CD4-positive, alpha-beta memory T cell (primary cell): ENCODE measurements at regions not wholly inside any gene's neighbourhood (a gene's known extent, or its start where the extent isn't known, plus 50 kb on each side); places are given as distances from the start of the nearest gene placed in this dataset.
"Not testable (repeated sequence)": the region's sequence is repeated elsewhere in the genome, so short reads cannot be mapped to it uniquely, and the experiment has no call there.

Experiments used
- CTCF ChIA-PET: fragments of 350-600 bp; sonication (Branson Sonifier 250); formaldehyde crosslinking; loops from one replicate; lab custom pipeline; 2021; ENCODE audit warnings: inconsistent platforms; ENCODE audit not compliant: partially characterized antibody; lab: Charles Lee
- POLR2A ChIA-PET: fragments of 350-600 bp; sonication (Branson Sonifier 250); formaldehyde crosslinking; loops from one replicate; lab custom pipeline; 2021; ENCODE audit not compliant: partially characterized antibody; lab: Charles Lee
- DNase-seq, 5 donors: peaks; one replicate each; pipeline versions ENCODE4 v3.0.0 to v3.0.0-alpha.2; 2020 to 2022; ENCODE audit warnings: mixed read lengths in 1 of 5
- H3K27ac ChIP-seq: one replicate; pipeline ENCODE4 v1.7.0; 2013; ENCODE audit warnings: low read depth, low read length
- H3K27me3 ChIP-seq: 2 replicates; pipeline ENCODE4 v1.7.0; 2013; ENCODE audit warnings: mild to moderate bottlenecking, low read length, moderate library complexity; ENCODE audit not compliant: insufficient read depth
- H3K36me3 ChIP-seq: 2 replicates; pipeline ENCODE4 v1.7.0; 2013; ENCODE audit warnings: mild to moderate bottlenecking, low read length, moderate library complexity; ENCODE audit not compliant: insufficient read depth
- H3K4me1 ChIP-seq: 2 replicates; pipeline ENCODE4 v1.7.0; 2013; ENCODE audit warnings: mild to moderate bottlenecking, low read length, moderate library complexity; ENCODE audit not compliant: insufficient read depth
- H3K4me3 ChIP-seq, 2 donors: one replicate each; pipeline ENCODE4 v1.7.0; 2013; ENCODE audit warnings: low read length in 2 of 2, mild to moderate bottlenecking in 1 of 2
- H3K9me3 ChIP-seq, 2 donors: one replicate each; pipeline ENCODE4 v1.7.0; 2013; ENCODE audit warnings: low read length in 2 of 2, control low read depth in 1 of 2; ENCODE audit not compliant: control insufficient read depth in 1 of 2
- H3K27ac Mint-ChIP-seq, 7 donors: one replicate each; pipeline ENCODE4 v1.8.0; 2020 to 2021; ENCODE audit warnings: mixed read lengths in 7 of 7, mild to moderate bottlenecking in 6 of 7, inconsistent platforms in 3 of 7, moderate library complexity in 3 of 7
- H3K27me3 Mint-ChIP-seq, 2 donors: one replicate each; pipeline ENCODE4 v1.8.0; 2020 to 2021; ENCODE audit warnings: mixed read lengths in 2 of 2
- H3K36me3 Mint-ChIP-seq, 2 donors: one replicate each; pipeline ENCODE4 v1.8.0; 2020 to 2021; ENCODE audit warnings: mixed read lengths in 2 of 2, inconsistent platforms in 1 of 2, mild to moderate bottlenecking in 1 of 2
- H3K4me1 Mint-ChIP-seq, 4 donors: one replicate each; pipeline ENCODE4 v1.8.0; 2020 to 2021; ENCODE audit warnings: mixed read lengths in 4 of 4, mild to moderate bottlenecking in 1 of 4
- H3K4me3 Mint-ChIP-seq, 8 donors: one replicate each; pipeline ENCODE4 v1.8.0; 2020 to 2021; ENCODE audit warnings: mixed read lengths in 8 of 8, mild to moderate bottlenecking in 7 of 8, moderate library complexity in 6 of 8, inconsistent platforms in 3 of 8
- H3K9me3 Mint-ChIP-seq, 8 donors: one replicate each; pipeline ENCODE4 v1.8.0; 2020 to 2021; ENCODE audit warnings: mixed read lengths in 8 of 8, mild to moderate bottlenecking in 5 of 8, inconsistent platforms in 3 of 8, moderate library complexity in 1 of 8
- intact Hi-C: fragments of 100-400 bp; cut with micrococcal nuclease; formaldehyde crosslinking; loops from one replicate; pipeline ENCODE4 v1.15.1; 2023

GRCh38 chr15:77893671-77894640 lies 183.6 kb downstream of the TBC1D2B start:
- H3K4me1 ChIP-seq, H3K27me3 ChIP-seq, H3K9me3 Mint-ChIP-seq, POLR2A ChIA-PET, H3K4me1 Mint-ChIP-seq, H3K9me3 ChIP-seq, intact Hi-C loops, H3K27ac Mint-ChIP-seq, H3K27ac ChIP-seq, H3K4me3 ChIP-seq, H3K27me3 Mint-ChIP-seq, CTCF ChIA-PET, H3K36me3 ChIP-seq, H3K4me3 Mint-ChIP-seq, H3K36me3 Mint-ChIP-seq: not testable (repeated sequence)
- peak in 1 of 5 donors; percentile 19 for DNase-seq

GRCh38 chr15:77893246-77893645 lies 184.3 kb downstream of the TBC1D2B start:
- H3K27me3 Mint-ChIP-seq, H3K9me3 ChIP-seq, H3K4me1 ChIP-seq, H3K9me3 Mint-ChIP-seq, DNase-seq, H3K36me3 ChIP-seq, H3K27ac Mint-ChIP-seq, H3K27me3 ChIP-seq, H3K36me3 Mint-ChIP-seq, intact Hi-C loops, H3K4me1 Mint-ChIP-seq, CTCF ChIA-PET, POLR2A ChIA-PET, H3K27ac ChIP-seq, H3K4me3 ChIP-seq, H3K4me3 Mint-ChIP-seq: not testable (repeated sequence)

- Histone ChIP-seq H3K27ac (no peak overlapping the region), H3K4me1 (no peaks in the 10 kb centered on the region), H3K27me3 (no peaks in the 10 kb centered on the region), H3K4me3 (no peak overlapping the region), H3K9me3 (no peaks in the 10 kb centered on the region), H3K36me3 (no peaks in the 10 kb centered on the region)
- no peak for DNase-seq
- H3K36me3 Mint-ChIP-seq: no peaks in the 10 kb centered on the region
- H3K9me3 Mint-ChIP-seq: no peaks in the 10 kb centered on the region
- ChIA-PET CTCF (interaction anchor here (0.5 kb wide), 1 partner anchor 303 kb away, joined by 3 read pairs; no protein-coding TSS in a partner anchor), POLR2A (no interaction called here)
- no peak overlapping the region for H3K4me3 Mint-ChIP-seq
- no peaks in the 10 kb centered on the region for H3K4me1 Mint-ChIP-seq
- peaks cover 0 to 4% of the 10 kb centered on the region in 2 donors for H3K27me3 Mint-ChIP-seq
- H3K27ac Mint-ChIP-seq: no peak overlapping the region
- intact Hi-C loops: no loop called here
These were observed 185.2 kb downstream of the TBC1D2B start for GRCh38 chr15:77892335-77892734.

GRCh38 chr15:77891862-77892261 lies 185.6 kb downstream of the TBC1D2B start:
- H3K4me1 ChIP-seq, H3K27me3 ChIP-seq, H3K4me3 ChIP-seq, POLR2A ChIA-PET, H3K27ac Mint-ChIP-seq, H3K27ac ChIP-seq, H3K4me3 Mint-ChIP-seq, H3K9me3 Mint-ChIP-seq, DNase-seq, H3K27me3 Mint-ChIP-seq, H3K4me1 Mint-ChIP-seq, H3K9me3 ChIP-seq, H3K36me3 Mint-ChIP-seq, H3K36me3 ChIP-seq, intact Hi-C loops: not testable (repeated sequence)
- CTCF ChIA-PET: interaction anchor here (0.5 kb wide), 1 partner anchor 304 kb away, joined by 3 read pairs; no protein-coding TSS in a partner anchor

- CTCF ChIA-PET, H3K9me3 Mint-ChIP-seq, H3K27ac Mint-ChIP-seq, H3K4me3 Mint-ChIP-seq, POLR2A ChIA-PET, H3K36me3 ChIP-seq, H3K36me3 Mint-ChIP-seq, H3K27me3 Mint-ChIP-seq, H3K27me3 ChIP-seq, H3K27ac ChIP-seq, H3K9me3 ChIP-seq, H3K4me1 ChIP-seq, H3K4me3 ChIP-seq, H3K4me1 Mint-ChIP-seq, intact Hi-C loops: not testable (repeated sequence)
- DNase-seq: peak in 1 of 5 donors; percentile 6
These were observed 186.4 kb downstream of the TBC1D2B start for GRCh38 chr15:77890911-77891801.

- H3K9me3 ChIP-seq, intact Hi-C loops, H3K36me3 Mint-ChIP-seq, H3K4me3 Mint-ChIP-seq, H3K36me3 ChIP-seq, CTCF ChIA-PET, H3K9me3 Mint-ChIP-seq, H3K4me1 Mint-ChIP-seq, H3K27me3 ChIP-seq, H3K27me3 Mint-ChIP-seq, POLR2A ChIA-PET, H3K27ac ChIP-seq, H3K4me3 ChIP-seq, H3K27ac Mint-ChIP-seq, H3K4me1 ChIP-seq: not testable (repeated sequence)
- peak in 1 of 5 donors; percentile 23 for DNase-seq
These were observed 187.4 kb downstream of the TBC1D2B start for GRCh38 chr15:77889828-77890725.
